ENCODE measurements at regions not wholly inside any gene's neighbourhood (a gene's known extent, or its start where the extent isn't known, plus 50 kb on each side); places are given as distances from the start of the nearest gene placed in this dataset.
"Not testable (repeated sequence)": the region's sequence is repeated elsewhere in the genome, so short reads cannot be mapped to it uniquely, and the experiment has no call there.

- DNase-seq (ENCODE audit: low read depth, low spot score): no peak
- no peak overlapping the region for H3K4me3 ChIP-seq (ENCODE audit: low read length)
These were observed 86.7 kb downstream of the KATNIP start for GRCh38 chr16:27636453-27637240.

GRCh38 chr16:27638833-27639560 is 89.1 kb downstream of the KATNIP start:
- H3K4me3 ChIP-seq (ENCODE audit: low read length): no peak overlapping the region
- DNase-seq (ENCODE audit: low read depth, low spot score): no peak

GRCh38 chr16:27639561-27640276 is 89.8 kb downstream of the KATNIP start:
- no peak overlapping the region for H3K4me3 ChIP-seq (ENCODE audit: low read length)
- DNase-seq (ENCODE audit: low read depth, low spot score): peak; percentile 36

- DNase-seq (ENCODE audit: low read depth, low spot score): no peak
- no peak overlapping the region for H3K4me3 ChIP-seq (ENCODE audit: low read length)
These were observed 90.3 kb downstream of the KATNIP start for GRCh38 chr16:27640277-27640600.

- no peak for DNase-seq (ENCODE audit: low read depth, low spot score)
- no peak overlapping the region for H3K4me3 ChIP-seq (ENCODE audit: low read length)
These were observed 91.3 kb downstream of the KATNIP start for GRCh38 chr16:27641260-27641659.

- not testable (repeated sequence) for DNase-seq (ENCODE audit: low read depth, low spot score); H3K4me3 ChIP-seq (ENCODE audit: low read length)
These were observed 91.9 kb downstream of the KATNIP start for GRCh38 chr16:27641734-27642415.

GRCh38 chr16:27642756-27643155 is 92.8 kb downstream of the KATNIP start:
- DNase-seq (ENCODE audit: low read depth, low spot score): no peak
- no peak overlapping the region for H3K4me3 ChIP-seq (ENCODE audit: low read length)

GRCh38 chr16:27644165-27644564 is 94.2 kb downstream of the KATNIP start:
- DNase-seq (ENCODE audit: low read depth, low spot score): no peak
- H3K4me3 ChIP-seq (ENCODE audit: low read length): no peak overlapping the region

- no peak for DNase-seq (ENCODE audit: low read depth, low spot score)
- H3K4me3 ChIP-seq (ENCODE audit: low read length): no peak overlapping the region
These were observed 95.5 kb downstream of the KATNIP start for GRCh38 chr16:27645396-27645795.

GRCh38 chr16:27646806-27647205 is 96.9 kb downstream of the KATNIP start:
- H3K4me3 ChIP-seq (ENCODE audit: low read length): no peak overlapping the region
- no peak for DNase-seq (ENCODE audit: low read depth, low spot score)

GRCh38 chr16:27649021-27649420 is 99.1 kb downstream of the KATNIP start:
- DNase-seq (ENCODE audit: low read depth, low spot score): no peak

GRCh38 chr16:27650073-27650701 is 100.2 kb downstream of the KATNIP start:
- DNase-seq (ENCODE audit: low read depth, low spot score): no peak

More at GRCh38 chr16:27649021-27649420, 99.1 kb downstream of the KATNIP start:
- H3K4me3 ChIP-seq (ENCODE audit: low read length): no peak overlapping the region

GRCh38 chr16:27651301-27651700 is 101.4 kb downstream of the KATNIP start:
- DNase-seq (ENCODE audit: low read depth, low spot score): no peak
- no peak overlapping the region for H3K4me3 ChIP-seq (ENCODE audit: low read length)

More at GRCh38 chr16:27650073-27650701, 100.2 kb downstream of the KATNIP start:
- no peak overlapping the region for H3K4me3 ChIP-seq (ENCODE audit: low read length)

- DNase-seq (ENCODE audit: low read depth, low spot score): no peak
- no peak overlapping the region for H3K4me3 ChIP-seq (ENCODE audit: low read length)
These were observed 107.9 kb downstream of the KATNIP start for GRCh38 chr16:27657811-27658210.

GRCh38 chr16:27660507-27660906 is 110.6 kb downstream of the KATNIP start:
- no peak for DNase-seq (ENCODE audit: low read depth, low spot score)
- no peak overlapping the region for H3K4me3 ChIP-seq (ENCODE audit: low read length)

GRCh38 chr16:27663235-27663634 is 113.3 kb downstream of the KATNIP start:
- not testable (repeated sequence) for DNase-seq (ENCODE audit: low read depth, low spot score)

GRCh38 chr16:27665881-27666280 is 115.9 kb downstream of the KATNIP start:
- no peak for DNase-seq (ENCODE audit: low read depth, low spot score)
- no peak overlapping the region for H3K4me3 ChIP-seq (ENCODE audit: low read length)

More at GRCh38 chr16:27663235-27663634, 113.3 kb downstream of the KATNIP start:
- H3K4me3 ChIP-seq (ENCODE audit: low read length): not testable (repeated sequence)

GRCh38 chr16:27670071-27670810 is 120.3 kb downstream of the KATNIP start:
- H3K4me3 ChIP-seq (ENCODE audit: low read length): no peak overlapping the region
- no peak for DNase-seq (ENCODE audit: low read depth, low spot score)

Measured in Jurkat, Clone E6-1 (cell line).